Esophagus muscularis mucosa (tissue), 4 donors: ENCODE measurements at regions not wholly inside any gene's neighbourhood (a gene's known extent, or its start where the extent isn't known, plus 50 kb on each side); places are given as distances from the start of the nearest gene placed in this dataset.

ENCODE experiments used
- CTCF ChIP-seq, 3 experiments: fragments of 200-600 bp in 2 of 3; fragments of 450-650 bp in 1 of 3; sonication (generic) in 2 of 3; IDR thresholded peaks; one replicate each; pipeline ENCODE4 v1.5.1; 2017 to 2019; ENCODE audit warnings: antibody characterized with exemption in 3 of 3, mild to moderate bottlenecking in 2 of 3, moderate library complexity in 1 of 3
- EP300 ChIP-seq: sonication (generic); formaldehyde crosslinking; IDR thresholded peaks from one replicate; pipeline ENCODE4 v1.6.1; 2017; ENCODE audit warnings: antibody characterized with exemption
- POLR2A ChIP-seq: fragments of 450-650 bp; IDR thresholded peaks from one replicate; pipeline ENCODE4 v1.6.1; 2017; ENCODE audit warnings: antibody characterized with exemption, moderate library complexity, mild to moderate bottlenecking, low read depth
- POLR2AphosphoS5 ChIP-seq, 2 donors: sonication (generic); formaldehyde crosslinking; IDR thresholded peaks; one replicate each; pipeline ENCODE4 v1.6.1; 2017; ENCODE audit warnings: antibody characterized with exemption in 2 of 2

GRCh38 chr2:17326717-17327116 is 191.5 kb downstream of the RAD51AP2 start:
- TF ChIP-seq CTCF (IDR thresholded peaks at IDR 0.05) (no peak), POLR2A (no peak), POLR2AphosphoS5 (IDR thresholded peaks at IDR 0.05) (no peak), EP300 (no peak)
